Uterus (tissue), 2 donors: ENCODE measurements at regions not wholly inside any gene's neighbourhood (a gene's known extent, or its start where the extent isn't known, plus 50 kb on each side); places are given as distances from the start of the nearest gene placed in this dataset.

Experiments
- POLR2A ChIP-seq, 2 donors: fragments of 450-650 bp; IDR thresholded peaks; one replicate each; pipeline ENCODE4 v1.6.1; 2016; ENCODE audit warnings: antibody characterized with exemption in 2 of 2, mild to moderate bottlenecking in 1 of 2, moderate library complexity in 1 of 2
- TF ChIP-seq, protein P1 (sequence below), 4 experiments: fragments of 200-600 bp in 2 of 4; fragments of 450-650 bp in 2 of 4; sonication (generic) in 2 of 4; IDR thresholded peaks; one replicate each; pipeline ENCODE4 v1.5.1; 2016 to 2019; ENCODE audit warnings: antibody characterized with exemption in 4 of 4, mild to moderate bottlenecking in 2 of 4, moderate library complexity in 1 of 4

- TF ChIP-seq, protein P1, sequence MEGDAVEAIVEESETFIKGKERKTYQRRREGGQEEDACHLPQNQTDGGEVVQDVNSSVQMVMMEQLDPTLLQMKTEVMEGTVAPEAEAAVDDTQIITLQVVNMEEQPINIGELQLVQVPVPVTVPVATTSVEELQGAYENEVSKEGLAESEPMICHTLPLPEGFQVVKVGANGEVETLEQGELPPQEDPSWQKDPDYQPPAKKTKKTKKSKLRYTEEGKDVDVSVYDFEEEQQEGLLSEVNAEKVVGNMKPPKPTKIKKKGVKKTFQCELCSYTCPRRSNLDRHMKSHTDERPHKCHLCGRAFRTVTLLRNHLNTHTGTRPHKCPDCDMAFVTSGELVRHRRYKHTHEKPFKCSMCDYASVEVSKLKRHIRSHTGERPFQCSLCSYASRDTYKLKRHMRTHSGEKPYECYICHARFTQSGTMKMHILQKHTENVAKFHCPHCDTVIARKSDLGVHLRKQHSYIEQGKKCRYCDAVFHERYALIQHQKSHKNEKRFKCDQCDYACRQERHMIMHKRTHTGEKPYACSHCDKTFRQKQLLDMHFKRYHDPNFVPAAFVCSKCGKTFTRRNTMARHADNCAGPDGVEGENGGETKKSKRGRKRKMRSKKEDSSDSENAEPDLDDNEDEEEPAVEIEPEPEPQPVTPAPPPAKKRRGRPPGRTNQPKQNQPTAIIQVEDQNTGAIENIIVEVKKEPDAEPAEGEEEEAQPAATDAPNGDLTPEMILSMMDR (IDR thresholded peaks at IDR 0.05): no peak
- TF ChIP-seq POLR2A (IDR thresholded peaks at IDR 0.05): no peak
Measured at GRCh38 chr19:33960566-33960965, 163.9 kb downstream of the KCTD15 start.
